ENCODE measurements at regions not wholly inside any gene's neighbourhood (a gene's known extent, or its start where the extent isn't known, plus 50 kb on each side); places are given as distances from the start of the nearest gene placed in this dataset.

DNA sequence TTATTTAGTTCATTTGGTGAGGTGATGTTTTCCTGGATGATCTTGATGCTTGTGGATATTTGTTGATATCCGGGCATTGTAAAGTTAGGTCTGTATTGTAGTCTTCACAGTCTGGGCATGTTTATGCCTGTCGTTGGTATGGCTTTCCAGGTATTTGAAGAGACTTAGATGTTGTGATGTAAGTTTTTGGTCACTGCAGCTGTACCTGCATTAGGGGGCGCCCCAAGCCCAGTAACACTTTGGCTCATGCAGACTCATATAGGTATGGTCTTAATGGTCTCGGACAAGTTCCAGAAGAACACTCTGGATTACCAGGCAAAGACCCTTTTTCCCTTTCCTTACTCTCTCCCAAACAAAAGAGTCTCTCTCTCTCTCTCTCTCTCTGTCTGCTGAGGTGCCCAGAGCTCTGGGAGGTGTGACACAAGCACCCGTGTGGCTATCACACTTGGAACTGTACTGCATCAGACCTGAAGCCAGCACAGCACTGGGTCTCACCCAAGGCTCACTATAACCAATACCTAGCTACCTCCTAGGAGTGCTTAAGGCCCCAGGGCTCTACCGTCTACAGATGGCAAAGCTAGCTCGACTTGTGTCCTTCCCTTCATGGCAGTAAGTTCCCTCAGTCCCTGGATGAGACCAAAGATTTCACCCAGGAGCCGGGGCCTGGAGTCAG lies 425.8 kb upstream of the ATXN7L3B start:
- Histone ChIP-seq H3K4me1 (ENCODE audit: low read depth) (no peaks in the 10 kb centered on the region), H3K4me3 (no peak overlapping the region), H3K9me3 (ENCODE audit: low read depth) (no peaks in the 10 kb centered on the region), H3K27me3 (no peaks in the 10 kb centered on the region), H3K36me3 (no peaks in the 10 kb centered on the region), H3K27ac (no peak overlapping the region)
- DNase-seq (ENCODE audit: low read depth in 1 of 2, low spot score in 1 of 2), result peak in 1 of 2 donors; percentile 57
- TF ChIP-seq, protein P1, sequence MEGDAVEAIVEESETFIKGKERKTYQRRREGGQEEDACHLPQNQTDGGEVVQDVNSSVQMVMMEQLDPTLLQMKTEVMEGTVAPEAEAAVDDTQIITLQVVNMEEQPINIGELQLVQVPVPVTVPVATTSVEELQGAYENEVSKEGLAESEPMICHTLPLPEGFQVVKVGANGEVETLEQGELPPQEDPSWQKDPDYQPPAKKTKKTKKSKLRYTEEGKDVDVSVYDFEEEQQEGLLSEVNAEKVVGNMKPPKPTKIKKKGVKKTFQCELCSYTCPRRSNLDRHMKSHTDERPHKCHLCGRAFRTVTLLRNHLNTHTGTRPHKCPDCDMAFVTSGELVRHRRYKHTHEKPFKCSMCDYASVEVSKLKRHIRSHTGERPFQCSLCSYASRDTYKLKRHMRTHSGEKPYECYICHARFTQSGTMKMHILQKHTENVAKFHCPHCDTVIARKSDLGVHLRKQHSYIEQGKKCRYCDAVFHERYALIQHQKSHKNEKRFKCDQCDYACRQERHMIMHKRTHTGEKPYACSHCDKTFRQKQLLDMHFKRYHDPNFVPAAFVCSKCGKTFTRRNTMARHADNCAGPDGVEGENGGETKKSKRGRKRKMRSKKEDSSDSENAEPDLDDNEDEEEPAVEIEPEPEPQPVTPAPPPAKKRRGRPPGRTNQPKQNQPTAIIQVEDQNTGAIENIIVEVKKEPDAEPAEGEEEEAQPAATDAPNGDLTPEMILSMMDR (IDR thresholded peaks at IDR 0.05; ENCODE audit: low read depth, low read length), result no peak

DNA sequence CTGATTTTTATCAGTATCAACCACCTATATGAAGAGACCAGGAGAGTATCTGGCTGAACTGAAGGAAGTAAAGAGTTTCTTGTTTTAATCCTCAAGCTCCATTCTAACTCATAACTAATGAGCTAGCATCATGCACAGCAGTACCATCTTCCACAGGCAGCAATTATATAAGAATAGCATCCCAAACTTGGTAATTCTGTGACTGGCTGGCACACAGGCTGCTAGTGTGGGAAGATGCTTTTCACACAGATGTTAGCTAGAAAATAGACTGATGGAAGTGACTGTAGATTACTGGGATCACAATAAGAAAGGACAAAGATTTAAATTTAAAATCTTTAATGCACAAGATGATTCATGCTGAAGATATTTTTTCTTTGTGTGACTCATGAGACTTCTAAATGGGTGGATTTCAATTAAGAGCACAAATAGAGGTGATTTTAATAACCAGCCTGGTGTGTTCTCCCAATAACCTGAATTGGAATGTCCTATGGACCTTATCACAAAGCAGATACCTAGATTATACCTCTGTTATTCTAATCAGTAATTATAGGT lies 417.7 kb upstream of the ATXN7L3B start:
- TF ChIP-seq, protein P1 (IDR thresholded peaks at IDR 0.05; ENCODE audit: low read depth, low read length), result no peak
- H3K4me3 ChIP-seq, result no peak overlapping the region
- H3K9me3 ChIP-seq (ENCODE audit: low read depth), result no peaks in the 10 kb centered on the region
- no peak overlapping the region for H3K27ac ChIP-seq
- no peaks in the 10 kb centered on the region for H3K27me3 ChIP-seq
- no peaks in the 10 kb centered on the region for H3K36me3 ChIP-seq
- H3K4me1 ChIP-seq (ENCODE audit: low read depth), result no peaks in the 10 kb centered on the region
- no peak for DNase-seq (ENCODE audit: low read depth in 1 of 2, low spot score in 1 of 2)

DNA sequence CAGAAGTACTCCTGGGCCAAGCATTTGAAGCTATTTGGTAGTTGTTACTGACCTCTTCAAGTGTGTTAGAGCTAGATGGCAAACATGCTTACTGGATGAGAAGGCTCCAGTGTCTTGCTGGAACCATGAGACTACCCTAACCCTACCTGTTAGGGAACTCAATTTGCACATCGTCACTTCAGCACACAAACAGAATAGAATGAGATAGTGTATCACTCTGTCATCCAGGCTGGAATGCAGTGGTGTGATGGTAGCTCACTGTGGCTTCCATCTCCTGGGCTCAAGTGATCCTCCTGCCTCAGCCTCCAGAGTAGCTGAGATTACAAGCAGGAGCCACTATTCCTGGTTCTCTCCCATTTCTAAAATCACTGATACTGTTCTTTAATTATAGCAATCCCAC lies 417.0 kb upstream of the ATXN7L3B start:
- Histone ChIP-seq H3K27me3 (no peaks in the 10 kb centered on the region), H3K9me3 (ENCODE audit: low read depth) (no peaks in the 10 kb centered on the region), H3K4me3 (no peak overlapping the region), H3K4me1 (ENCODE audit: low read depth) (no peaks in the 10 kb centered on the region), H3K27ac (no peak overlapping the region), H3K36me3 (no peaks in the 10 kb centered on the region)
- DNase-seq (ENCODE audit: low read depth in 1 of 2, low spot score in 1 of 2), result no peak
- TF ChIP-seq, protein P1 (IDR thresholded peaks at IDR 0.05; ENCODE audit: low read depth, low read length), result no peak

DNA sequence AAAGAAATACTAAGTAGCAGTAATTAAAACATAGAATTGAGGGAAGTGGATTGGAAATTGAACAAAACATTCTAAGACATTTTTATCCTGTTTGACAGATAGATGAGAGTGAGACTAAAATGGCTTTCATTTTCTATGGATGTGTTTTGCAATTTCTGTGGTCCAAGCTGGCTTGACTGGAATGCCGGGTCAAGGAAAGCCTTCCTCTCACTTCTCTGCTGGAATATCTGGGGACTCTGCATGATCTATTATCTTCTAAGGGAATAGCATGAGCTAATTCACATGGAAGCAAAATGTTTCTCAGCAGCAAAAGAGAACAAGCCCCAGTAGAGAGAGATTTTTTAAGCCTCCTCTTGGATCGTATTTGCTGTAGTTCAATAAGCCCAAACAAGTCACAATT lies 407.9 kb upstream of the ATXN7L3B start:
- Histone ChIP-seq H3K4me1 (ENCODE audit: low read depth) (no peaks in the 10 kb centered on the region), H3K4me3 (no peak overlapping the region), H3K36me3 (no peaks in the 10 kb centered on the region), H3K27ac (no peak overlapping the region), H3K27me3 (no peaks in the 10 kb centered on the region), H3K9me3 (ENCODE audit: low read depth) (no peaks in the 10 kb centered on the region)
- no peak for DNase-seq (ENCODE audit: low read depth in 1 of 2, low spot score in 1 of 2)
- TF ChIP-seq, protein P1 (IDR thresholded peaks at IDR 0.05; ENCODE audit: low read depth, low read length), result no peak

DNA sequence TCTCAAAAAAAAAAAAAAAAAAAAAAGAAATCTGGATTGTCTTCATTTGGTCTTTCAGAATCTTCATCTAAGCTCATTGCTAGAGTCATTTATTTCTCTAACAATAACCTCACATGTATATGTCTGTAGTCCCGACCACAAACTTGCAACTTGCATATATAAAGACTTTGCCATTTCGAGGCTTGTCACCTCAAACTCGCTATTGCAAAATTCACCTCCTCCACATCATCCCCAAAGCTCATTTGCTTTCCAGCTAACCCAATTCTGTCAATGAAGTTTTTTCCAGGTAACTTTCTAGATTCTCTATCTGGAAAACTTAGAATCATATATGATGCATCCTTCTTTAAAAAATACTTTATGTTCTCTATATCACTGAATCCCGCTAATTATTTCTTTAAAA lies 393.2 kb upstream of the ATXN7L3B start:
- no peak overlapping the region for H3K4me3 ChIP-seq
- H3K27me3 ChIP-seq, result no peaks in the 10 kb centered on the region
- H3K27ac ChIP-seq, result no peak overlapping the region
- H3K9me3 ChIP-seq (ENCODE audit: low read depth), result no peaks in the 10 kb centered on the region
- DNase-seq (ENCODE audit: low read depth in 1 of 2, low spot score in 1 of 2), result no peak
- no peaks in the 10 kb centered on the region for H3K36me3 ChIP-seq
- TF ChIP-seq, protein P1 (IDR thresholded peaks at IDR 0.05; ENCODE audit: low read depth, low read length), result no peak
- H3K4me1 ChIP-seq (ENCODE audit: low read depth), result no peaks in the 10 kb centered on the region
